NCI-H82 (cell line): ENCODE measurements at regions not wholly inside any gene's neighbourhood (a gene's known extent, or its start where the extent isn't known, plus 50 kb on each side); places are given as distances from the start of the nearest gene placed in this dataset.

Experiments
- DNase-seq: peaks from one replicate; lab custom pipeline; 2025; lab: John Stamatoyannopoulos, UW

DNA sequence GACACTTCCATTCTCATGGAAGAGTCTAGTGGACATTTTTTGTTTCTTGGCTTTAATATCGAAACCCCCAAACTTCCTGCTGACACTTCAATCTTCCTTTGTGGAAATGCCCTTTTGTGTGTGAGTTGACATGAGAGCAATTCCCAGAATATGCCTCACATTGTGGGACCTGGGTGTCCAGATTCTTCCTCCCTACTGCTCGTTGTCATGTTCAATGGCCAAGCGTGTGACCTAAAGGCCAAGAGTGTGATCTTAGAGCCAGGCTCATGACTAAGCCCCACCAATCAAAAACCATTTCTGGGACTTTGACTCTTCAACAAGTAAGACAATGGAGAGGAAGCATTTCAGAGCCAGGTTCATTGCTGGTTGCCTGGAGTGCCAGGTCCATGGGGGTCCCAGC, 52.5 kb upstream of the BMPER start:
- no peak for DNase-seq

DNA sequence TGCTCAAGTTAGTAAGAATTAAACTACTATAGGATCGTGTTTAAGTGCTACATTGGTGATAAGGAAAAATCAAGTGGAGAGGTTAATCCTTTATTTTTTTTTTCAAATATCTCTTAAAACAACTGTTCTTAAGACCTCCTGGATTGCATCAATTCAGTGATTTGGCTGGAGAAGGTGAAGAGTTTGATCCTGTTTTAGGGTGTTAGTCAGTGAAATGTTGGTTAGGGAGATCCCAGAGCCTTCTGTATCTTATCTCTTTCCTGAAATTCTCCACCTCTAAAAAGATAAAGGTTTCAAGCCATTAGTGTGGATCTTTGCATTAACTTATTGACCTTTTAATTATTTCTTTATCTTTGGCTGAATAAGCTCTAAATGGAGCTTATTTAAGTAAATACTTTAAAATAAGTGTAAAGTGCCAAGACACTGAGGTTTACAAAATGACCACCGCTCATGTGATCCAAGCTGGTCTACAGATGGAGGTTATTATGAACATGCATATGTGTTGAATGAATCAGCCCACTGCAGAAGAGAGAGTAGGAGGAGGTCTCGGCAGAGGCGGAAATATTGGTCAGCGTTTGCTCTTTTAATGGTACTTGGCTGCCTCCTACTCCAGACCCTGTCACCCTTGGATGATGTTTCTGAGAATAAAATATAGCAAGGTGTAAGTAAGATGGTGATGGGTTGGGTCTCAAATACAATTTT, 51.8 kb upstream of the BMPER start:
- no peak for DNase-seq

GRCh38 chr7:33854178-33854577, 51.2 kb upstream of the BMPER start:
- DNase-seq: no peak

GRCh38 chr7:33854801-33855350, 50.5 kb upstream of the BMPER start:
- no peak for DNase-seq
